ENCODE measurements at regions not wholly inside any gene's neighbourhood (a gene's known extent, or its start where the extent isn't known, plus 50 kb on each side); places are given as distances from the start of the nearest gene placed in this dataset.
"Not testable (repeated sequence)": the region's sequence is repeated elsewhere in the genome, so short reads cannot be mapped to it uniquely, and the experiment has no call there.

- no peak for DNase-seq (ENCODE audit: low read depth, low spot score)
- H3K27ac ChIP-seq = no peak overlapping the region
Observed at GRCh38 chr14:21910260-21910659, 236.6 kb upstream of the OR4E1 start.

DNA sequence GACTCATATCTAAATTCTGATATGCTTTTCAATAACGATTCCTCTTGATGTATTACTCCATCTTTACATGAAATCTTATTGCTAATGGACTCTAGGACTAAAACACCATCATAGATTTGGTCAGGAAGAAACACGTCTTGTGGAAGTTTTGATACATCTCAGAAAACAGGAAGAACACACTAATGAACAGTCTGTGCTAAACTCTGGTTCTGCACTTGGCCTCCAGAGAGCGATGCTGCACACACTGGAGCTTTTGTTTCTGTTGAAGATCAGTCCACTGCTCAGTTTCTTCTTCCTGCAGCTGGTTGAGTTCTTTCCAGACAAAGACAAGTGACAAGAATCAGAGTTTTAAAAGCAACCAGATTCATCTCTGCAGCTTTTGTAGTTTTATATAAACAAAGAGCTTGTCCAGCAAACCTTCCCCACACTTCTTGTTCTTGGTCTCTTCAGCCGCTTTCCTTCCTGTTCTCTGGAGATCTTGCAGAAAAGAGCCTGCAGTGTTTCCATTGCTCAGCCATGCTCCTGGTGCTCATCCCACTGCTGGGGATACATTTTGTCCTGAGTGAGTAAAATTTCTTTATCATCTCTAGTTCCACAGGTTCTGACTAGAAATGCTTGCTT, 229.1 kb upstream of the OR4E1 start:
- no peak for DNase-seq (ENCODE audit: low read depth, low spot score)
- no peak overlapping the region for H3K27ac ChIP-seq

- H3K27ac ChIP-seq; DNase-seq (ENCODE audit: low read depth, low spot score): not testable (repeated sequence)
Observed at GRCh38 chr14:21894898-21895194, 221.2 kb upstream of the OR4E1 start.

GRCh38 chr14:21894003-21894897, 220.6 kb upstream of the OR4E1 start:
- no peak overlapping the region for H3K27ac ChIP-seq
- no peak for DNase-seq (ENCODE audit: low read depth, low spot score)

DNA sequence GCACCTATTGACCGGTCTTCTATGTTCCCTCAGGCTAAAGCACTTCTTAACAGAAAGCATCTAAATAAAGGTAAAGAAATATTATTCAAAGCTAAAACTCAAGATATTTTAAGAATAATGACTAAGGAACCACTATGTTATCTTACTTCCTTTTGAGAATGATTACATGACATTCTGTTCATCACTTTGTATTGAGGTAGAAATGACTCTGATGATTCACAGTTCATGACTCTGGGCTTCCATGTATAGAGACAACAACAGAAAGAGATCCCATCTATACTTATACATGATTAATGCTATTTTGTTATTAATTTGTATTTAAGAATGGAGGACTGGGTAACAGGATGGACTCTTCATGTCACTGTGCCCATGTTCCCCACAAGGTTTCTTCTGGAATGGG, 218.3 kb upstream of the OR4E1 start:
- DNase-seq (ENCODE audit: low read depth, low spot score) = no peak
- no peak overlapping the region for H3K27ac ChIP-seq

- no peak for DNase-seq (ENCODE audit: low read depth, low spot score)
- H3K27ac ChIP-seq = no peak overlapping the region
Observed at GRCh38 chr14:21884995-21885394, 211.4 kb upstream of the OR4E1 start.

GRCh38 chr14:21882226-21882625, 208.6 kb upstream of the OR4E1 start:
- H3K27ac ChIP-seq = no peak overlapping the region
- DNase-seq (ENCODE audit: low read depth, low spot score) = no peak

DNA sequence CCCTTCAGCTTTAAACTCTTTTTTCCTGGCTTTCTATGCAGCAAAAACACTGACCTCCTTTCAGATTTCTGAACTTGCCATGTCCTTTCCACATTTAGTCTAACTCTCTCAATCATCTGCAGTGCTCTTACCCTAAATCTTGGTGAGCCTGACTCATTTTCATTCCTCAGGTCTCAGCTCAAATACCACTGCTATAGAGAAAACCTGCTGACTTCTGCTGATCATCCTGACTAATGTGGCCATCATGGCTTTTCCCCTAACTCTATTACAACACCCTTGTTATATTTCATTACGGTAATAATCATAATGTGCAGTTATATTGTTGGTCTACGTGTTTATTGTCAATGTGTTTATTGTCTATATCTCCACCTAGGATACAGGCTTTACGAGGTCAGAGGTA, 207.3 kb upstream of the OR4E1 start:
- DNase-seq (ENCODE audit: low read depth, low spot score) = no peak
- H3K27ac ChIP-seq = no peak overlapping the region

GRCh38 chr14:21875791-21876190, 202.2 kb upstream of the OR4E1 start:
- DNase-seq (ENCODE audit: low read depth, low spot score) = no peak
- H3K27ac ChIP-seq = no peak overlapping the region

GRCh38 chr14:21874946-21875345, 201.3 kb upstream of the OR4E1 start:
- H3K27ac ChIP-seq = no peak overlapping the region
- DNase-seq (ENCODE audit: low read depth, low spot score) = no peak

DNA sequence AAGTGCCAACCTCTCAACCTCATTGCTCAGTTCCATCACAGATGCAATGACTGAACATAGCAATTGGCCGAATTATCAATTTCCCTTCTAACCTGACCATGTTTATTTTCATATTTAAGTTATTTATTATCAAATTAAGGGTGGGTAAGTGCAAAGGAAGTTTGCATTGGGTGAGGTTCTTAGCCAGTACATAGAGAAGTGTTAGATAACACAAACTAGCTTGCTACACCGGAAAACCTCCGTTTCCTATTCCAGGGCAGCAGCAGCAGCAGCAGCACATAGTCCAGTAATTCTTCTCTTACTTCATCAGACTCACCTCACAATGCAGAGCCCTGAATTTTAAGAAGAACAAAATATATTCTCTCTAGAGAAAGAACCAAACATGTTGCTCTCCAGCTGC, 200.5 kb upstream of the OR4E1 start:
- H3K27ac ChIP-seq = no peak overlapping the region
- no peak for DNase-seq (ENCODE audit: low read depth, low spot score)

DNA sequence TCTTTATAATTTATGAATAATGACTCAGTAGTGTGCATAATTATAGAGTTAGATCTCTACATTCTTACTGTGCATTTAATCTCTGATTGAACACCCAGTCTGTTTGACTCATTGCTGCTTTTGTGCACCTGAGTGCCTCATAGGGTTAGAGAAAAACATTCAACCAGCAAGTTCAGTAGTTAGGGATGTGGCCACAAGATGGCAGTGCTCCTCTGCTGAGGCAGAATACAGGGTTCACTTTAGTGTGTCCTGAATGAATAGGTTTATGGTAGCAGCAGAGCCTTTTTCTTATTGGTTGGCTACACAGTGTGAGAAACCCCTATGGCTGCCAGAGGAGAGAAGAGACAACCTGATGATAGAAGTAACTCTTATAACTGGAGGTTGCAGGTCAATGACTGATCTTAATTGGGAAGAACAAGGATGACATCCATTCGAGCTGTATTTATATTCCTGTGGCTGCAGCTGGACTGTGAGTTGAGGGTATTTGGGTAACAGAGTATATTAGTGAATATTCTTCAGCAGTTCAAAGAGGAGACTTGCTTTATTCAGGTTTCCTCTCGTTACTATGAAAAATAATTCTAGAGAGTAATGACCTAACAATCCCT, 194.9 kb upstream of the OR4E1 start:
- H3K27ac ChIP-seq = no peak overlapping the region
- no peak for DNase-seq (ENCODE audit: low read depth, low spot score)

DNA sequence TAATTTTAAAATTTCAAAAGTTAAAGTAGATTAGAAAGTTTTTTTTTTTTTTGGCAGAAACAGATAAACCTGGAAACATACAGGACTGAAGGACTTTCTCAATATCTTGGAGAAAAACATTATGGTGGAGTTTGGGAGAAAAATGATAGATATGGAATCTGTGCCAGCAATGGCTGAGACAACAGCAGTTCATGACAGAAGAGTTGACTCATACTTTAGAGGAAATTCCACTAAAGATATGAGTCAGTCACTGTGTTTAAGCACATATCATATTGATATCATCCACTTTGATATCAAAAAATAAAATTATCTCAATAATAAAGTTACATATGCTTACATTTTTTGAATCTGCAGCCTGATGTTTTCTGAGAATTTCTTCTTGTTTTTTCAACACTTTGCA, 193.9 kb upstream of the OR4E1 start:
- no peak for DNase-seq (ENCODE audit: low read depth, low spot score)
- no peak overlapping the region for H3K27ac ChIP-seq

DNA sequence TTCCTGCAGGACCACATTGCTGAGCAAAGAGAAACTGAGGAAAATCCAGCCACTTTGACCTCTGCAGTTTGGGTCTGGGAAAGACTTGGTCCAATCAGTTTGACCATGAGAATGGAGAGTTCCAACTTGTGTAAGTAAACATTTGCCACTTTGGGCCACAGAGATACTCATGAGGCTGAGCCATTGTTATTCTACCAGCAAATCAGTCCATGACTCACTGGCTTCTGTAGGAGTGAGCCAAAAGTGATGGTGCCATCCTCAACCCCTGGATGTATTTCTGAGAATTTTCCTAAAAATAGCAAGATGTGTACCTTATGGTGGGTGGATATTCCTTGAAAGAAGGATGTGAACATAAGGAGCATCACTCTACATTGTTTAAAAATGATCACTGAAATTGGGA, 192.9 kb upstream of the OR4E1 start:
- no peak for DNase-seq (ENCODE audit: low read depth, low spot score)
- no peak overlapping the region for H3K27ac ChIP-seq

- no peak overlapping the region for H3K27ac ChIP-seq
- DNase-seq (ENCODE audit: low read depth, low spot score) = no peak
Observed at GRCh38 chr14:21863289-21863688, 189.7 kb upstream of the OR4E1 start.

DNA sequence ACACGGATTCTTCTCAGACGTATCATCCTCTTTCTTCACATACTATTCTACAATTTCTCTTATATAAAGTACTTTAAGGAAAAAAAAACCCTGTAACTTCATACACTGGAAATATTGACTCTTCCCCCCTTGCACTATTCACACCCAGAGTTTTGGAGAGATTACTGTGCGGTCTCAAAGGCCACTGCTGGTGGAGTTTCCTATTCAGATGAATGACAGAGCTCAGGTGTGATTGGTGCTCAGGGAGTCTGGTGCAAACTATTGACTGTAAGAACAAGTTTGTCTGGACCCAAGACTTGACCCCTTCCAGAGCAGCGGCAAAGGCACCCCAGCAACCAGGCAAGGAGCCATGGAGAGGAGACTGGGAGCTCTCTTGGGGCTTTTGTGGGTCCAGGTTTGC, 187.5 kb upstream of the OR4E1 start:
- H3K27ac ChIP-seq = no peak overlapping the region
- no peak for DNase-seq (ENCODE audit: low read depth, low spot score)

DNA sequence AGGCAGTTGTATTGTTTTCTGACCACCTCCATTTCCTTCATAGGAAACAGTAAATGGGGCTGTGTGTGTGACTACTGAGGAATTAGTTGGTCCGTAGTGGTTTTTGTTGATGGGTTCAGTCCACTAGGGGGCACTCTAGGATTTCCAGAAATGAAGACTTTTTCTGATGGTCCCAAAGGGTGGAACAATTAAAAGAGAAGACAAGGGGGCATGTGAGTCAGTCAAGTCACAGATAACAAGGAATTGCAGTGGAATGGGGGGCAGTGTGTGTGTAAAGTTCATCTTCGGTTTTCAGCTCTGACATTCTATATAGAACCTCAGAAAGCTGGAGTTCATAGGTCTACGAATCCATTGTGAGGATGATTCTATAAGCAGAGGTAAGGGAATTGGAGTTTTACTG, 186.6 kb upstream of the OR4E1 start:
- no peak overlapping the region for H3K27ac ChIP-seq

DNA sequence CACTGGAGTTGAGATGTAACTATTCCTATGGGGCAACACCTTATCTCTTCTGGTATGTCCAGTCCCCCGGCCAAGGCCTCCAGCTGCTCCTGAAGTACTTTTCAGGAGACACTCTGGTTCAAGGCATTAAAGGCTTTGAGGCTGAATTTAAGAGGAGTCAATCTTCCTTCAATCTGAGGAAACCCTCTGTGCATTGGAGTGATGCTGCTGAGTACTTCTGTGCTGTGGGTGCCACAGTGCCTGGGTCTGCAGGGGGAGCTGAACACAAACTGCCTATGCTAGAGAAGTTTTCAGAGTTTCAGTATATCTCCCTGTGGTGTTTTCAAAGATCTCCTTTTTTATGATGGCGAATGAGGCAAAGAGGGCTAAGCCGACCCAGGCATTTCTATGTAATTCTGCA, 179.2 kb upstream of the OR4E1 start:
- no peak for DNase-seq (ENCODE audit: low read depth, low spot score)
- H3K27ac ChIP-seq = no peak overlapping the region

More for the DNA sequence above, 186.6 kb upstream of the OR4E1 start:
- no peak for DNase-seq (ENCODE audit: low read depth, low spot score)

DNA sequence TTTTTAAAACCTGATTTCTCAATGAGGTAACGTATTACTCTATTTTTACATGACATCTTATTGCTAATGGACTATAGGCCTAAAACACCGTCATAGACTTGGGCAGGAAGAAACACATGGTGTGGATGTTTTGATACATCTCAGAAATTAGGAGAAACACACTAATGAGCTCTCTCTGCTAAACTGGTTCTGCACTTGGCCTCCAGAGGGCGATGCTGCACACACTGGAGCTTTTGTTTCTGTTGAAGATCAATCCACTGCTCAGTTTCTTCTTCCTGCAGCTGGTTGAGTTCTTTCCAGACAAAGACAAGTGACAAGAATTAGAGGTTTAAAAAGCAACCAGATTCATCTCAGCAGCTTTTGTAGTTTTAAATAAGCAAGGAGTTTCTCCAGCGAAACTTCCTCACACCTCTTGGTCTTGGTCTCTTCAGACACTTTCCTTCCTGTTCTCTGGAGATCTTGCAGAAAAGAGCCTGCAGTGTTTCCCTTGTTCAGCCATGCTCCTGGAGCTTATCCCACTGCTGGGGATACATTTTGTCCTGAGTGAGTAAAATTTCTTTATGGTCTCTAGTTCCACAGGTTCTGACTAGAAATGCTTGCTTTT, 178.5 kb upstream of the OR4E1 start:
- H3K27ac ChIP-seq = no peak overlapping the region
- DNase-seq (ENCODE audit: low read depth, low spot score) = no peak

GRCh38 chr14:21846902-21847301, 173.3 kb upstream of the OR4E1 start:
- not testable (repeated sequence) for H3K27ac ChIP-seq; DNase-seq (ENCODE audit: low read depth, low spot score)

- DNase-seq (ENCODE audit: low read depth, low spot score) = no peak
- no peak overlapping the region for H3K27ac ChIP-seq
Observed at GRCh38 chr14:21846227-21846885, 172.7 kb upstream of the OR4E1 start.
